GM18507 (cell line): ENCODE measurements at regions not wholly inside any gene's neighbourhood (a gene's known extent, or its start where the extent isn't known, plus 50 kb on each side); places are given as distances from the start of the nearest gene placed in this dataset.

ENCODE experiments used
- DNase-seq: peaks from one replicate; pipeline ENCODE4 v3.0.0; 2011; ENCODE audit warnings: low read depth; ENCODE audit not compliant: insufficient read length; ENCODE audit errors: extremely low spot score
- FAIRE-seq: peaks from 2 replicates; lab custom pipeline; 2011; peaks lifted over from hg19 to GRCh38; lab: Jason Lieb, UNC

DNA sequence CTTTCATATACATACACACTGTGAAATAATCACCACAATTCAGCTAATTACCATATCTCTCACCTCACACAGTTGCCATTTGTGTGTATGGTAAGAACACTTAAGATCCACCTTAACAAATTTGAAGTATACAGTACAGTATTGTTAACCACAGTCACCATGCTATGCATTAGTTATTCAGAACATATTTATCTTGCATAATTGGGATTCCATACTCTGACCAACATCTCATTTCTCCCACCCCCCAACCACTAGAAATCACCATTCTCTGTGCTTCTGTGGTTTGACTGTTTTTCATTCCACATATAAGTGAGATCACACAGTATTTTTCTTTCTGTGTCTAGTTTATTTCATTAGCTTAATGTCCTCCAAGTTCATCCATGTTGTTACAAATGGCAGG lies 247.7 kb upstream of the CTNNB1 start:
- no peak for FAIRE-seq
- DNase-seq = no peak

DNA sequence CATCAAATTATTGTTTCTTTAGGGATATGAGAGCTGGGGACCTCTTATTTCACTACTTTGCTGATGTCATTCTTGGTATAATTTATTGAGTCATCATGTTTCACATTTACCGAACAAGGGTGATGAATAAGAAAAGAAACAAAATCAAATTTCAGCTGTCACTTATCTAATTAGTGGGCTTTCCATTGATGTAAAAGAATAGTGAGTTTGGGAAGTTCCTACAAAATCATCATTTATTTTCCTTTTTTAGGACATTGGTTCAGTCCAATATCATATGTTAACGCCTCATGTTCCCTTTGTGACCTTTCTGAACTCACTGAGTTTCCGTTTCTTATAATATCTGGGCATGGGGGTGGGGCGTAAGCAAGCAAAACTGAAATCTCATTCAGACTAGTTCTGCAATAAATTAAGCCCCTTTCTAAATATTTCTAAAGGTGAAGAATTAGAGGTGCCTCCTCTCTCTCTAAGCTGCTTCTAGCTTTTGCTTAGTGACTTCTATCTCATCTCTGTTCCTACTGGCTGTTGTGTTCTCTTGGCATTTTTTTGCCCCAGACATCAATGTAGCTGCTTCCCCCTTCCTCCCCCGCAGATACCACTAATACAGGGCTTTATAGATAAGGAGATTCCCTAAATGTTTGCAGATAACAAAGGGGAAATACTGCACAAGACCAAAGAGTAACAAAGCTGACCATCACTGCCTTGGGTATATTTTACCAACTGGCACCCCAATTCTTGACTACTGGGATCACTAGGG lies 238.0 kb upstream of the CTNNB1 start:
- no peak for DNase-seq
- FAIRE-seq = peak; percentile 52

DNA sequence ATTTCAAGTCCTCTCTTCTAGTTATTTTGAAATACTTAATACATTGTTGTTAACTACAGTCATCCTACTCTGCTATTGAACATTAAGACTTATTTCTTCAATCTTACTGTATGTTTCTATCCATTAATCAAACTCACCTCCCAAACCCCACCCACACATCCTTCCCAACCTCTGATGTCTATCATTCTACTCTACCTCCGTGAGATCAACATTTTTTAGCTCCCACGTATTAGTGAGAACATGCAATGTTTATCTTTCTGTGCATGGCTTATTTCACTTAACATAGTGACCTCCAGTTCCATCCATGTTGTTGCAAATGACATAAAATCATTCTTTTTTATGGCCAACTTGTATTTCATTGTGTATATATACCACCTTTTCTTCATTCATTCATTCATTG lies 236.6 kb upstream of the CTNNB1 start:
- DNase-seq (no peak), FAIRE-seq (no peak)

DNA sequence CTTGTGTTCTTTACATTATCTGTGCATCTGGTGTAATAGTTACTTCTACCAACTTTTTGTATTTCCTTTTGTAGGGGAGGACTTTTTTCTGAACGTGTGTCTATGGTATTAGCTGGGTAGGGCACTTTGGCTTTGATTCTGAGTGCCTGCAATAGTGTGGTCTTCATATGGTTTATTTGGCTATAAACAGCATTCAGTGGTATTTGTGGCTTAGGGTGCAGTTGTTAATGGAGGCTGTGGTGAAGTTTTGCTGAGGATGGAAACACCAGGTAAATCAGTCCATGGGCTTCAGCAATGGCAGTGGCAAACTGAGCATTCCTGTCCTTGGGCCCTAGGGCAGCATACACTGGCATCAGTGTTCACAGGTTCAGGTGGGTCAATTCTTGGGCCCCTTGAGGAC lies 230.6 kb upstream of the CTNNB1 start:
- FAIRE-seq = no peak
- no peak for DNase-seq

DNA sequence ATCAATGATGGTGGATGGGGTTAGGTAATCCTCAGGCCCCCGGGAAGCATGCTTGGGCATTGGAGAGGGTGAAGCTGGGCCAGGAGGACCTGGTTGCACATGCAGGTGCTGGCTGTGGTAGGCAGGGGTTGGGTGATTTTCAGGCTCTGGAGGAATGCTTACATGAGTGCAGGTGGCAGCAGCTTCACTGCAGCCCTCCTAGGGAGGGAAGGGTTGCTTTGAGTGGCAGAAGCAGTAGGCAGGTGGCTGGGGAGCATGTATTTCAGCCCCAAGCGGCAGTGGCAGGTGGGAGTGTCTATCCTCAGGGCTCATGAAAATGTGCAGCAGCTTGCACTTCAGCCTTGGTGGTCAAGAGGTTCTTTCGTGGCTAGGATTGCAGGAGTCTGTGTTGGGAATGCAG lies 230.0 kb upstream of the CTNNB1 start:
- FAIRE-seq = no peak

DNA sequence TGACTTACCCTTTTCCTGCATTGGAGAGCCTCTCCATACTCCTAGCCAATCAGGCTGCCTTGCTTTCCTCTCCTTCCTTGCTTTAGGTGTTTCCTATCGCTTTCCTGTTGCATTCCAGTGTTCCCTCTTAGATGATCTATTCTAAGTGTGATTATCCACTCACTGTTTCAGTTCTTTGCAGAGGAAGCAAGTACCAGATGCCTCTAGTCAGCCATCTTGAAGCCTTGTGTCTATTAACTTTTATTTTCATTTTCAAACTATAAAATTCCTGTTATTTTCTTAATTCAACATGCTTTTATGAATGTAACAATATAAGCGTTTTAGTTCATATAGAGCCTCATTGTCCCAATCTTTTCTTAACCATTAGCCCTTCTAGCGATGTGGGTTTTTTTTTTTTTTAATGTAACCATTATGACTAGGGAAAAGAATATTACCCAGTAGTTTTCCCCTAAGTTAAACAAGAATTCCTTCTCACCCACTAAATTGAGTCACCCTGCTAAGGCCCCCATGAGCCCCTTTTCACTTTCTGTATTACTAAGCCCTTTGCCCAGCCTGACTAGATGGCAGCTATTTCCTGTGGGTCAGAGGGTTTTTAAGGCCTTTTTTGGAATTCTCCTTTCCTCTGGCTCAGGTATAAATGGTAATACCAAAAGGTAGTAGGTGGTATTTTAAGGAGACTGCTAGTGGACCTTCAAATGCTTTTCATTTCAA lies 229.4 kb upstream of the CTNNB1 start:
- DNase-seq = no peak
- no peak for FAIRE-seq

More for the DNA sequence above, 230.0 kb upstream of the CTNNB1 start:
- DNase-seq = no peak

DNA sequence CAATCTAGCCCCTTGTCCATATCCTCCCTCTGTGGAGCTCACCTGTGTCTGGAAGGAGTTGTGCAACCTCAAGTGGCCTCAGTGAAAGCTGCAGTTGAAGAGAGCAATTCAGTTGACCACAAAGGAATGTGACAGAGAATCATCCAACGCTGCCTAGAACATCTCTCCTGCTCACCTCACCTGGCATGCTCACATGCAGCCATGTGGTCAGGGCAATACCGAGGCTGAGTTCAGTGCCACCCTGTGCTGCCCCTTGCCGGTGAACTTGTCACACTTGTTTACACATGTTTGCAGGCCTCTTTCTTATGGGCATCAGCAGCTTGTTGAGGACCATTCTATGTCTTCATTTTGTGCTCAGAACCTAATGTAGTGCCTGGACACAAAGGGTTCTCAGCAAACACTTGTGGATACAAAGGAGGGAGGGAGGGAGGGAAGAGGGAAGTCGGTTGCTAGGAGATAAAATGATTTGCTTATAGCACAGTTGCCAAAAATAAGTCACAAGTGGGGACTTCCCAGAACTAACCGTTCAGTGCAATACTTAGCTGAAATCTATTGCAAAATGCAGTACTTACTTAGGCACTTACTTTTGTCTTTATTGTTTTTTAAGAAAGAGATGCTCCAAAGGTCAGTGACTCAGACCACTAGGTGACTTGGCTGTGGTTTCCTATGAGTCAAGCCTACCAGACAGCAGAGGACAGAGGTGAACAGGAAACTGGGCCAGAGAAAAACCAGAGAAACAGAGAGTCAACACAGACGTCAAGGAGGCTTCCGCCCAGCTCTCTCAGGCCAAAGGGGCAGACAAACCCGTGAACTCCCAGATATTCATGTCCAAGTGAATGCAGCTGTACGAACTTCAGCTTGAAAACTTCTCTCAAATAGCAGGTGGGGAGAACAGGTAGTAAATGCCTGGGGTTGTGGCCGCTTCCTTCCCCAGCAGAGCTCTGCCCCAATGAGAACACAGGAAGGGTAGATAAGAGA lies 227.8 kb upstream of the CTNNB1 start:
- FAIRE-seq = peak; percentile 97
- peak; percentile 65 for DNase-seq

DNA sequence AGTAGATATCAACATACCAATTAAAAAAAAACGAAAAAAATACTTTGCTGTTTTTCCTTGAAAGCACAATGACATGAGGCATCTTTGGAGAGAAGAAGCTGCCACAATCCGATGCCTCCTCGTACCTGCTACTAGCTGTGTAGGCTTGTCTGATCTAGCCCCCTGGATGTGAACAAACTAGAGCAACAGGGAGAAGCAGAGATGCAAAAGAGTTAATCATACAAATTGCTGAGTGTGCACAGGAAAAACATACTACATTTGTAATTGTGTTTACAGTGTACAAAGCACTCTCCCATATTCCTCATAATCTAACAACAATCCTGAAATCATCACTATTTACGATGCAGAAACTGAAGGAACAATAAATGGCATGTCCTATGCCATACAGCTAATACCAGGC lies 227.0 kb upstream of the CTNNB1 start:
- no peak for FAIRE-seq
- no peak for DNase-seq

DNA sequence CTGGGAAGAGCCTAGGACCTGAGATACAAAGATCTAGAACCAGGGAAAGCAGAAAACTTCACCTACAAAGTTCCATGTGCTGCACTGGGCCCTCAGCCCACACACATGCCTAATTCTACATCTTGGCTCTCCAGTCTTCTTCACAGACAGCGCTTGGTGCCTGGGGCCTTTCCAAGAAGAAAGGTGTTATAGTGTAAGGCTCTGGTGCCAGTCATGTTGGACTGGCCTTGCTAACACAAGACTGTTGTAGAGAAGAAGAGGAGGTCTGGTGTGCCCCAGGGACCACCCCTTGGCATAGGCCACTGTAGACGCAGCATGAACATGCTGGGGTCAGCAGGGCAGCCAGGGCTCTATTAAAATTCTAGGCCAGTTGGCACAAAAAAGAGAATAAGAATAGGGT lies 226.2 kb upstream of the CTNNB1 start:
- no peak for FAIRE-seq
- no peak for DNase-seq

DNA sequence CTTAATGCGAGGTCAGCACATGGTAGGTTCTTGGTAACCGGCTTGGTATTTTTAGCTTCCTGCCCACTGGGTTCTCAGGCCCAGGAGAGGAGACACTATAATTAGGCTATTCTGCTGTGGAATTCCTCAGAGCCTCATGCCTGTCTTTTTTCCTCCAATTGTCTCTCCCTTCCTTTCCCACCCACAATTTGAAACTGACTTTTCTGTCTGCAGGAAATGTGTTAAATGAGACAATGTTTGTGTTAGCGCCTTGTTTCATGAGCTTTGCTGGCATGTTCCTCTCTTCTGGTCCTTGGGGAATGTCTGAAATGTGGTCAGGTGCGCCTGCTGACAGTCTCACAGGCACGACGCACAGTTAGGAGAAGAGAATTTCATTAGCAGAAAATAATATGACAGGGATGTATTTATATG lies 223.6 kb upstream of the CTNNB1 start:
- DNase-seq (no peak), FAIRE-seq (no peak)

DNA sequence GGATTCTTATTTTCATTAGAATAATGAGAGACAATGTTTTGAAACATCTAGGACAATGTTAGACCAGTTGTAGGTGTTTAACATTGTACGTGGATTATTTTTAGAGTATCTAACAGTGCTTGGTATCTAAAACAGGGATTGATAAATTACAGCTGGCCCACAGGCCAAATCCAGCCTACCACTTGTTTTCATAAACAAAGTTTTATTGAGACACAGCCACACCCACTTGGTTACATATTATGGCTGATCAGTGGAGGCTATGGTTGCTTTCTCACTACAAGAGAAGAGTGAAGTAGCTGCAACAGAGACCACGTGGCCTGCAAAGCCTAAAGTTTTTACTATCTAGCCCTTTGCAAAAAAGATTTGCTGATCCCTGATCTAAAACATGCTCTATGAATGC lies 223.1 kb upstream of the CTNNB1 start:
- no peak for FAIRE-seq

DNA sequence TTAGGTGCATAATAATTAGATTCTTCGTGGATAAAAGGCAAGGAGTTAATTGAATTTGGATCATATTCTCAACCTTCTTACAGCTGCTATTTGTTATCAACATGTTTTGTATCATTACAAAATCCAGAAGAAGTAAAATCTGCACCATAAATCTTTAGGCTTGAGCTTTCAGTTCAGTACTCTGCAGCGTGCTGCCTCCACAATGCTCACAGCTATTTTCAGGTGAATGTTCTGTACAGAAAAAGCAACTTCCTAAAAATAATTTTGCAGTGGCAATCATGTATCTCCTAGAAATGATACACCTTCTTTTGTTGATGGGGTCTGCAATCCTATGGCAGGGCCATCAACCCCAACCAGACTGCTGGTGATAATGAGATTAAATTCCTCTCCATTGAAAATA lies 220.9 kb upstream of the CTNNB1 start:
- DNase-seq (no peak), FAIRE-seq (no peak)

More for the DNA sequence above, 223.1 kb upstream of the CTNNB1 start:
- no peak for DNase-seq

DNA sequence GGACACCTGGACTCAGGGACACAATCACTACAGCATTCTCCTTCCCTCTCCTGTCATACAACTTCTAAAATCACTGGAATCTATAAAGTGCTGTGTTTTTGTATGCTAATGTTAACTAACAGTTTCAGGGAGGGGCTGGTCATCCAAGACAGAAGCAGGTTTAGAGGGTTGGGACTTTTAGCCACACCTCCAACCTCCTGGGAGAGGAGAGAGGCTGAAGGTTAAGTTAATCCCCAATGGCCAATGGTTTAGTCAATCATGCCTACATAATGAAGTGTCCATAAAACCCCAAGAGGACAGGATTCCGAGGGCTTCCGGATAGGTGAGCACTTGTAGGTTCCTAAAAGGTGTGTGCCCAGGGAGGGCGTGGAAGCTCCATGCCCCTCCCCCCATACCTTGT lies 219.3 kb upstream of the CTNNB1 start:
- no peak for FAIRE-seq
- DNase-seq = no peak

DNA sequence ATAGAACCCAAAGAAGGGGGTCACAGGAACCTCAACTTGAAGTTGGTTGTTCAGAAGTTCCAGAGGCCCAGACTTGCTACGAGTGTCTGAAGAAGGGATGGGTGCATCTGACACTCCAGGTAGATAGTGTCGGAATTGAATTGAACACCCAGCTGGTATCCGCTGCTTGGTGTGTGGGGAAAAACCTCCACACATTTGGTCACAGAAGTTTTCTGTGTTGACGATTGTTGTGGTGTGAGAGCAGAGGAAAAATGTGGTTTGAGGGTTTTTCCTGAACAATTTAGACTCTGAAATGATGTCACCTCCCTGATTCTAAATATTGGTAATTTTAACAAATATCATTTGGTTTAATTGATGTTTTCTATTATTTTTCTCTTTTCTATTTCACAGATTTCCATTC lies 218.8 kb upstream of the CTNNB1 start:
- FAIRE-seq (no peak), DNase-seq (no peak)

DNA sequence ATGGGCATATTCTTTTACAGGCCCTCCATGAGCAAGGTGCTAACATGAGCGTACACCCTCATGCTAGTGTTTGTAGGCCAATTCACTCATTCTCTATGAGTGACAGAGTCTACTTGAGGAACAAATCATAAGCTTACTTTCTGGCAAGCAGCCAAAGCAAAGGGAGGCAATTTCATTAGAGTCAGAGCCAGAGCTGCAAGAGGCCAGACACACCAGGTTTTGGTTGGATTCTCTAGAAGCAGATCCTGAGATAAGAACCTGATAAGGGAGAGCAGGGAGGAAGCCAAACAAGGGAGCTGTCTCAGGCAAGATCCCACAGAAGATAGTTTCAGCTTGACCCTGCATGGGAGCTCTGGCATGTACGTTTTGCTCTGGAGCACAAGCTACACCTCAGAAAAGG lies 214.1 kb upstream of the CTNNB1 start:
- FAIRE-seq = no peak
- DNase-seq = no peak

DNA sequence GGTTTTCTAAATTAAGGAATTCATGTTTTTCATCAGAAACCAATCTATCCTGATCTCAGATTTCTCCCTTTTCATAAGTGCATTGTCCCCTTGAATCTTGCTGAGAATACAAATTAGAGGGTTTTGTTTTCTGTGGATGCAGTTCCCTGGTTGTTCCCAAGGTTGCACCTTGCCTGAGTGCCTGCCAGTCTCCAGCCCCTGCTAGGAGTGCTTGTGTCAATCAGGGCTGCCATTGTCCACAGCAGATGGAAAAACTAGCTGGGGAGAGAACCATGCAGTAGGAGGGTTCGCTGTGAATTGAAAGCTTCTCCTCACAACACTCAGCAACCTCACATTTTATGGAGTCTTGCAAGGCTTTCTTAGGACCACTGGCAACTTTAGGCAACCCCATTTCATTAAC lies 210.8 kb upstream of the CTNNB1 start:
- FAIRE-seq = no peak
- DNase-seq = no peak

DNA sequence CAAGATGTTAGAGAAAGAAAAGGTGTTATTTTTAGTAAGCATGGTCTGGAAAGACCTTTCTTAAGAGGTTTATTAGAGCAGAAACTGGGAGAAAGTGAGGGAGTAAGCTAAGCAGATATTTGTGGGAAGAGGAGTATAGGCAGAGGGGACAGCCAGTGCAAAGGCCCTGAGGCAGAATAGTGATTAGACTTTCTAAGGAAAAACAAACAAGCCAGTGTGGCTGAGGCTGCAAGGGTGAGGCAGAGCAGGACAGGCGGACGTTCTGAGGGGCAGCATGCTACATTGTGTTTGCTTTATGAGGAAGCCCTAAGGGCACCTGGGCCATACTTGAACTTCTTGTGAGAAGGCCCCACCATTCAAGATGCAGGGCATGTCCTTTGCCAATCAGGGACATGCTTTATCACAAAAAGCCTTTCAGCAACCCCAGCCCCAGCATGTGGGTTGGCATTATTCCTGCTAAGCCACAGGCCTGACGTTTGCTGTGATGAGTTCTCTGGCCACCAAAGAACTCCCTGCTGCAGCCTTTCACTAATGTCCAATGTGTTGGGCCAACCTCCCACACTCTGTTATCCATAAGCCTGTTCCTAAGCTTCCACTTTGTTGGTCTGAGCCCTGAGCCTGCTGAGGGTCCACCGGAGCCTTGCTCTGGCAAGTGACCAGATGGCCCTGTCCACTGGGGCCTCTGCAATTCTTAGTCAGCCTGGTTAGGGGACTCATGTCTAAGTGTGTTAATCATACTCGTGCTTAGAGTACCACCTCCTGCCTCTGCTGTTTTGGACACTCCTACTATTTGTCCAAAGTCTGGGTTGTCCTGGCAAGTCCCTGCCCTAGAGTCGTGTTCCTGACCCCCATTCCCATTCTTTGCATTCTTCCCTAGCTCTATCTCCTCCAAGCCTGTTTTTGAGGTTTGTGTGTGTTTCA lies 209.9 kb upstream of the CTNNB1 start:
- FAIRE-seq (no peak), DNase-seq (no peak)

DNA sequence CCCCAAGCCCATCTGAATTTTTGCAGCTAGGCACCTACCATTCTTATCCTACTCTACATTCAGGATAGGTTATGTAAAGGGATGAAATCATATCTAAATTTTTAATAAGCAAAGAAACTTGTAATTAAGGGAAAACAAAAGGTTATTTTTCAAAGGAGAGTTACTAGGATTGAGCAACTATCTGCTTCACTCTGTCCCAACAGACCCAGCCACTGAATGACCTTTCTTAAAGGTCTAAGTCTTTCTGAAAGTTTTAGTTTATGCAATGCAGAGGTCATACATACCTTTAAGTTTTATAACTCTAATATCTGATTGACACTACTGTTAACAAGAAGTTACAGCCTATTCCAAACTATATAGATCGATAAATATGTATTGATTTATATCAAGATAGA lies 209.2 kb upstream of the CTNNB1 start:
- FAIRE-seq (no peak), DNase-seq (no peak)

DNA sequence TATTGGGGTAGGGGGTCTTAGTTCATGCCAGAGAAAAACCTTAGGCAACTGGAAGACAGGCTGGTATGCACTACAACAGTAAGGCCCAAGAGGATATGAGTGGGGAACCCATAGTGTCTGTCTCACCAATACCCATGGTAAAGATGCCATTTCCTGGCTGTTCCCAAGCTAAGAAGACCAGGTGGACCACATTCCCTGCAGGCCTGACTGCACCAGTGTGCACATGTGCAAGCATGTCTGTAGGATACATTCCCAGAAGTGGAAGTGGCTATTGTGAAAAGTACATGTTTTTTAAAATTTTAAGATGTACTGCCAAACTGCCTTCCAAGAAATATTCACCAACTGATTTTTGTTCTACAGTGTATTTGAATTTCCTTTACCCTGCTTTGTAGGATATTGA lies 207.3 kb upstream of the CTNNB1 start:
- FAIRE-seq (no peak), DNase-seq (no peak)
